B cell (primary cell): ENCODE measurements at regions not wholly inside any gene's neighbourhood (a gene's known extent, or its start where the extent isn't known, plus 50 kb on each side); places are given as distances from the start of the nearest gene placed in this dataset.

ENCODE experiments used
- ATAC-seq: fragments of 200-7000 bp; cut with Tn5 transposase; one replicate; pipeline ENCODE4 v1.10.0; 2021; ENCODE audit warnings: low read depth, mild to moderate bottlenecking, moderate number of reproducible peaks, moderate library complexity
- CTCF ChIA-PET: fragments of 350-600 bp; sonication (Branson Sonifier 250); formaldehyde crosslinking; loops from one replicate; lab custom pipeline; 2021; ENCODE audit warnings: antibody characterized with exemption, inconsistent platforms; lab: Charles Lee
- POLR2A ChIA-PET: fragments of 350-600 bp; sonication (Branson Sonifier 250); formaldehyde crosslinking; loops from one replicate; lab custom pipeline; 2021; ENCODE audit warnings: antibody characterized with exemption; lab: Charles Lee
- DNase-seq: peaks from one replicate; pipeline ENCODE4 v3.0.0; 2013
- H2AFZ ChIP-seq: 2 replicates; pipeline ENCODE4 v1.6.1; 2012; ENCODE audit warnings: mild to moderate bottlenecking, low read depth, low read length; ENCODE audit not compliant: insufficient read depth, poor library complexity, severe bottlenecking
- H3K27ac ChIP-seq, 2 donors: 1 replicate in 1 of 2; 2 replicates in 1 of 2; pipeline ENCODE4 v1.5.1; 2012 to 2013; ENCODE audit warnings: low read length in 2 of 2, mild to moderate bottlenecking in 2 of 2, moderate library complexity in 1 of 2
- H3K27me3 ChIP-seq, 4 experiments: fragments of 200-600 bp in 1 of 4; sonication (generic) in 1 of 4; replicated peaks in 1 of 4; 1 replicate in 2 of 4; 2 replicates in 2 of 4; pipeline versions ENCODE4 v1.6.1 to v1.7.0; 2013 to 2016; ENCODE audit warnings: low read length in 3 of 4, mild to moderate bottlenecking in 2 of 4, mixed read lengths in 1 of 4, moderate library complexity in 1 of 4; ENCODE audit not compliant: insufficient read depth in 4 of 4, control insufficient read depth in 3 of 4; ENCODE audit errors: control extremely low read depth in 1 of 4
- H3K36me3 ChIP-seq, 2 experiments: replicated peaks in 1 of 2; 1 replicate in 1 of 2; 2 replicates in 1 of 2; pipeline versions ENCODE4 v1.6.1 to v1.7.1; 2013; ENCODE audit warnings: low read length in 1 of 2; ENCODE audit not compliant: insufficient read depth in 2 of 2, control insufficient read depth in 1 of 2; ENCODE audit errors: control extremely low read depth in 1 of 2, extremely low read depth in 1 of 2
- H3K4me1 ChIP-seq, 2 donors: fragments of 200-600 bp in 1 of 2; sonication (generic) in 1 of 2; 1 replicate in 1 of 2; 2 replicates in 1 of 2; pipeline versions ENCODE4 v1.5.1 to v1.6.1; 2013 to 2017; ENCODE audit warnings: low read length in 2 of 2; ENCODE audit not compliant: control insufficient read depth in 2 of 2, insufficient read depth in 2 of 2
- H3K4me2 ChIP-seq: replicated peaks from 2 replicates; pipeline ENCODE3; 2012; ENCODE audit warnings: mild to moderate bottlenecking, low read depth, low read length; ENCODE audit not compliant: poor library complexity, severe bottlenecking
- H3K4me3 ChIP-seq, 5 experiments: fragments of 200-600 bp in 1 of 5; sonication (generic) in 1 of 5; 1 replicate in 3 of 5; 2 replicates in 2 of 5; pipeline versions ENCODE4 v1.5.1 to v1.7.0; 2011 to 2016; ENCODE audit warnings: low read length in 4 of 5, mild to moderate bottlenecking in 4 of 5, low read depth in 2 of 5, control low read depth in 1 of 5, moderate library complexity in 1 of 5; ENCODE audit not compliant: insufficient read depth in 1 of 5; ENCODE audit errors: control extremely low read depth in 1 of 5, extremely low read depth in 1 of 5
- H3K79me2 ChIP-seq: fragments of 200-600 bp; sonication (generic); one replicate; pipeline ENCODE4 v1.6.0; 2016; ENCODE audit warnings: low read length; ENCODE audit not compliant: control insufficient read depth, insufficient read depth
- H3K9ac ChIP-seq: fragments of 200-600 bp; sonication (generic); 2 replicates; pipeline ENCODE4 v1.6.1; 2017; ENCODE audit warnings: mild to moderate bottlenecking, low read length, moderate library complexity
- H3K9me3 ChIP-seq, 3 donors: one replicate each; pipeline versions ENCODE4 v1.6.1 to v1.7.1; 2013; ENCODE audit warnings: low read length in 2 of 3; ENCODE audit not compliant: control insufficient read depth in 2 of 3, insufficient read depth in 1 of 3; ENCODE audit errors: control extremely low read depth in 1 of 3
- H4K20me1 ChIP-seq: 2 replicates; pipeline ENCODE4 v1.6.0; 2012; ENCODE audit warnings: mild to moderate bottlenecking, low read length; ENCODE audit not compliant: insufficient read depth, control insufficient read depth, poor library complexity, severe bottlenecking
- H3K27ac Mint-ChIP-seq: one replicate; pipeline ENCODE4 v1.8.0; 2021; ENCODE audit warnings: mixed read lengths
- H3K27me3 Mint-ChIP-seq: one replicate; pipeline ENCODE4 v1.8.0; 2021; ENCODE audit warnings: mixed read lengths
- H3K4me1 Mint-ChIP-seq: one replicate; pipeline ENCODE4 v1.8.0; 2021; ENCODE audit warnings: mixed read lengths
- H3K4me3 Mint-ChIP-seq: one replicate; pipeline ENCODE4 v1.8.0; 2021; ENCODE audit warnings: mixed read lengths
- H3K9me3 Mint-ChIP-seq: one replicate; pipeline ENCODE4 v1.8.0; 2022; ENCODE audit warnings: mixed read lengths; ENCODE audit not compliant: insufficient read depth
- CTCF ChIP-seq: fragments of 200-600 bp; IDR thresholded peaks from one replicate; pipeline ENCODE4 v1.8.0; 2022; ENCODE audit warnings: antibody characterized with exemption, mild to moderate bottlenecking
- EZH2 ChIP-seq: IDR thresholded peaks from 2 replicates; pipeline ENCODE4 v1.6.1; 2012; ENCODE audit warnings: borderline replicate concordance, low read depth, mild to moderate bottlenecking, moderate library complexity, low read length; ENCODE audit not compliant: insufficient read depth, poor library complexity, severe bottlenecking
- WGBS: methylation state at CpG from one replicate; pipeline ENCODE4 v1.1.5; 2013; ENCODE audit warnings: missing lambda C conversion rate; ENCODE audit not compliant: insufficient coverage; 5-methylcytosine and 5-hydroxymethylcytosine counted together
- intact Hi-C: fragments of 100-400 bp; cut with micrococcal nuclease; formaldehyde crosslinking; loops from one replicate; pipeline ENCODE4 v1.10.0; 2022

- ATAC-seq (no peak), DNase-seq (no peak)
- Histone ChIP-seq H3K9me3 (peaks cover 0 to 14% (median 13%) of the 10 kb centered on the region in 3 donors), H3K4me1 (no peaks in the 10 kb centered on the region), H4K20me1 (no peaks in the 10 kb centered on the region), H3K9ac (no peak overlapping the region), H3K27me3 (no peaks in the 10 kb centered on the region), H3K36me3 (no peaks in the 10 kb centered on the region), H3K4me2 (no peak overlapping the region), H2AFZ (no peak overlapping the region), H3K4me3 (no peak overlapping the region), H3K27ac (no peak overlapping the region), H3K79me2 (no peaks in the 10 kb centered on the region)
- Mint-ChIP-seq H3K9me3 (peaks cover 13% of the 10 kb centered on the region), H3K27me3 (no peaks in the 10 kb centered on the region), H3K4me3 (no peak overlapping the region), H3K4me1 (no peaks in the 10 kb centered on the region), H3K27ac (no peak overlapping the region)
- ChIA-PET POLR2A (no interaction called here), CTCF (no interaction called here)
- 78% methylated on average over 2 of the region's 6 CpGs for WGBS
- intact Hi-C loops = no loop called here
- TF ChIP-seq EZH2 (no peak), CTCF (no peak)
These were observed 605.0 kb downstream of the MTRR start for GRCh38 chr5:8473827-8474568.

- Mint-ChIP-seq H3K27me3 (no peaks in the 10 kb centered on the region), H3K4me3 (no peak overlapping the region), H3K27ac (no peak overlapping the region), H3K9me3 (peaks cover 13% of the 10 kb centered on the region), H3K4me1 (no peaks in the 10 kb centered on the region)
- no peak overlapping the region for H3K4me2 ChIP-seq
- ATAC-seq = no peak
- H3K9ac ChIP-seq = no peak overlapping the region
- H3K27me3 ChIP-seq = no peaks in the 10 kb centered on the region
- no peak overlapping the region for H3K4me3 ChIP-seq
- ChIA-PET CTCF (no interaction called here), POLR2A (no interaction called here)
- H2AFZ ChIP-seq = no peak overlapping the region
- H3K4me1 ChIP-seq = no peaks in the 10 kb centered on the region
- intact Hi-C loops = no loop called here
- WGBS = no CpG with 5 or more reads among the region's 1 CpG
- no peaks in the 10 kb centered on the region for H3K36me3 ChIP-seq
- DNase-seq = no peak
- no peaks in the 10 kb centered on the region for H3K79me2 ChIP-seq
- TF ChIP-seq EZH2 (no peak), CTCF (no peak)
- H3K27ac ChIP-seq = no peak overlapping the region
- H4K20me1 ChIP-seq = no peaks in the 10 kb centered on the region
- peaks cover 0 to 14% (median 14%) of the 10 kb centered on the region in 3 donors for H3K9me3 ChIP-seq
These were observed 605.6 kb downstream of the MTRR start for GRCh38 chr5:8474569-8474930.
